GM12878 (cell line): ENCODE measurements at regions not wholly inside any gene's neighbourhood (a gene's known extent, or its start where the extent isn't known, plus 50 kb on each side); places are given as distances from the start of the nearest gene placed in this dataset.

Experiments
- ATAC-seq: fragments of 200-7000 bp; cut with Tn5 transposase; 3 replicates; pipeline ENCODE4 v1.9.1; 2020; ENCODE audit warnings: mild to moderate bottlenecking, moderate library complexity
- BruUV-seq: library from RNA; stranded (reverse); fragments of 400-500 nt; replicated peaks from 2 replicates; lab custom pipeline; 2021; lab: Mats Ljungman, UMichigan
- CTCF ChIA-PET: fragments of 300-600 bp; sonication (Branson Sonifier 250); formaldehyde crosslinking; extraction: SDS; loops from one replicate; lab custom pipeline; 2021; ENCODE audit warnings: inconsistent platforms; lab: Yijun Ruan, JAX
- POLR2A ChIA-PET: fragments of 350-600 bp; formaldehyde crosslinking; extraction: SDS; loops from one replicate; lab custom pipeline; 2021; ENCODE audit warnings: inconsistent platforms; lab: Charles Lee
- RAD21 ChIA-PET: fragments of 300-600 bp; sonication (Branson Sonifier 250); formaldehyde crosslinking; loops from one replicate; lab custom pipeline; 2023; ENCODE audit warnings: antibody characterized with exemption; ENCODE audit not compliant: unreplicated experiment; lab: Charles Lee
- SMC1A ChIA-PET: fragments of 300-600 bp; sonication (Branson Sonifier 250); formaldehyde crosslinking; loops from one replicate; lab custom pipeline; 2023; ENCODE audit not compliant: unreplicated experiment, uncharacterized antibody; lab: Charles Lee
- DNase-seq: peaks from one replicate; pipeline ENCODE4 v3.0.0-alpha.2; 2011; ENCODE audit warnings: low read depth, low spot score
- FAIRE-seq: peaks from 3 replicates; lab custom pipeline; 2011; peaks lifted over from hg19 to GRCh38; lab: Jason Lieb, UNC
- H2AFZ ChIP-seq: 2 replicates; pipeline ENCODE4 v1.6.0; 2011; ENCODE audit warnings: low read depth, low read length, control low read depth; ENCODE audit not compliant: control insufficient read depth
- H3K27ac ChIP-seq: 2 replicates; pipeline ENCODE4 v1.5.1; 2011; ENCODE audit warnings: control low read depth; ENCODE audit not compliant: control insufficient read depth, insufficient read depth
- H3K27me3 ChIP-seq, 2 experiments: replicated peaks in 1 of 2; 2 replicates each; pipeline versions ENCODE4 v1.6.0 to v1.6.1; 2011; ENCODE audit warnings: low read length in 1 of 2; ENCODE audit not compliant: control insufficient read depth in 2 of 2, insufficient read depth in 2 of 2
- H3K36me3 ChIP-seq, 2 experiments: 2 replicates each; pipeline ENCODE4 v1.5.1; 2011; ENCODE audit warnings: low read length in 1 of 2; ENCODE audit not compliant: control insufficient read depth in 2 of 2, insufficient read depth in 2 of 2
- H3K4me1 ChIP-seq: 2 replicates; pipeline ENCODE4 v1.6.1; 2011; ENCODE audit warnings: mild to moderate bottlenecking, low read length, moderate library complexity, mixed read lengths; ENCODE audit not compliant: control insufficient read depth, insufficient read depth
- H3K4me2 ChIP-seq: 2 replicates; pipeline ENCODE4 v1.6.0; 2011; ENCODE audit warnings: control low read depth; ENCODE audit not compliant: control insufficient read depth, insufficient read depth
- H3K4me3 ChIP-seq: fragments of 200-600 bp; sonication (generic); 2 replicates; pipeline ENCODE4 v1.5.1; 2016
- H3K79me2 ChIP-seq: 2 replicates; pipeline ENCODE4 v1.6.0; 2011; ENCODE audit warnings: low read length; ENCODE audit not compliant: control insufficient read depth, insufficient read depth
- H3K9ac ChIP-seq: 2 replicates; pipeline ENCODE4 v1.8.0; 2011; ENCODE audit warnings: low read length, control low read depth, mixed read lengths; ENCODE audit not compliant: control insufficient read depth, insufficient read depth
- H3K9me3 ChIP-seq: replicated peaks from 3 replicates; pipeline ENCODE4 v1.5.1; 2011; ENCODE audit warnings: mild to moderate bottlenecking, low read length; ENCODE audit not compliant: control insufficient read depth, insufficient read depth
- H4K20me1 ChIP-seq: 2 replicates; pipeline ENCODE4 v1.6.0; 2011; ENCODE audit not compliant: control insufficient read depth, insufficient read depth
- E2F8 ChIP-seq: fragments of 450-650 bp; IDR thresholded peaks from 2 replicates; pipeline ENCODE4 v1.6.1; 2018; ENCODE audit warnings: mild to moderate bottlenecking, low read depth, moderate library complexity; ENCODE audit not compliant: partially characterized antibody
- FOS ChIP-seq: IDR thresholded peaks from 3 replicates; pipeline ENCODE4 v1.6.1; 2011; ENCODE audit warnings: borderline replicate concordance; ENCODE audit not compliant: insufficient read length; ENCODE audit errors: extremely low read depth
- GABPA ChIP-seq: IDR thresholded peaks from 2 replicates; pipeline ENCODE4 v1.6.1; 2014; ENCODE audit warnings: antibody characterized with exemption, low read depth, mild to moderate bottlenecking, inconsistent platforms
- IRF4 ChIP-seq: IDR thresholded peaks from 2 replicates; pipeline ENCODE4 v1.6.1; 2011; ENCODE audit warnings: low read depth, low read length
- RBBP5 ChIP-seq: fragments of 200-600 bp; sonication (generic); conservative IDR thresholded peaks from 2 replicates; pipeline ENCODE4 v1.6.1; 2016
- ZNF384 ChIP-seq: IDR thresholded peaks from 2 replicates; pipeline ENCODE4 v1.6.1; 2012; ENCODE audit warnings: low read depth, mild to moderate bottlenecking, low read length, improper control_type of control experiment, borderline replicate concordance
- whole genome bisulfite sequencing: methylation state at CpG from one replicate; pipeline ENCODE4 v1.1.6; 2016; ENCODE audit warnings: low lambda C conversion rate; ENCODE audit not compliant: insufficient replicate concordance, insufficient coverage; ENCODE audit errors: missing lambda C conversion rate; 5-methylcytosine and 5-hydroxymethylcytosine counted together
- in situ Hi-C: fragments of 300-500 bp; cut with MboI; formaldehyde crosslinking; loops from 9 replicates; pipeline ENCODE4 v1.14.3; 2018; ENCODE audit warnings: mixed read lengths
- intact Hi-C: fragments of 100-400 bp; cut with micrococcal nuclease; formaldehyde crosslinking; loops from one replicate; pipeline ENCODE4 v1.14.2; 2022; ENCODE audit not compliant: unreplicated experiment
- TF ChIP-seq, protein P1 (sequence below): fragments of 450-650 bp; formaldehyde crosslinking; IDR thresholded peaks from 2 replicates; pipeline ENCODE4 v1.4.0; 2020; ENCODE audit warnings: mild to moderate bottlenecking, moderate library complexity

DNA sequence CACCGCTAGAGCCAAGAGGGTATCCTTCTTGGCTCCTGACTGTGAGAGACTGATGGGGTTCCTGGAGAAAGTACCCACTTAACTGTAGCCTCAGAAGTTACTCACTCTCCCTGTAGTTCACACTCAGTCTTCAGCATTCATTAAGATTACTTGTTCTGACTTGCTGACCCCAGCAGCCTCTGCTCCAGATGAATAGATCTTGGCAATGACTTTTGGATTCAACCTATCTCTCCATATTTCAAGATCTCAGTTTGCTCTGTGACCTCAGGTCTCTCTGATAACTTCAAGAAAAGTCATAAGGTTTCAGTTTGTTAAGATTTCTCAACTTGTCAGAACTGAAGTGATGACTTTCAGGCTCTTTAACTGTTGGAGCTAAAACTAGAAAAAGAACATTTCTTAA is 825.6 kb downstream of the PCDH7 start:
- TF ChIP-seq, protein P1, sequence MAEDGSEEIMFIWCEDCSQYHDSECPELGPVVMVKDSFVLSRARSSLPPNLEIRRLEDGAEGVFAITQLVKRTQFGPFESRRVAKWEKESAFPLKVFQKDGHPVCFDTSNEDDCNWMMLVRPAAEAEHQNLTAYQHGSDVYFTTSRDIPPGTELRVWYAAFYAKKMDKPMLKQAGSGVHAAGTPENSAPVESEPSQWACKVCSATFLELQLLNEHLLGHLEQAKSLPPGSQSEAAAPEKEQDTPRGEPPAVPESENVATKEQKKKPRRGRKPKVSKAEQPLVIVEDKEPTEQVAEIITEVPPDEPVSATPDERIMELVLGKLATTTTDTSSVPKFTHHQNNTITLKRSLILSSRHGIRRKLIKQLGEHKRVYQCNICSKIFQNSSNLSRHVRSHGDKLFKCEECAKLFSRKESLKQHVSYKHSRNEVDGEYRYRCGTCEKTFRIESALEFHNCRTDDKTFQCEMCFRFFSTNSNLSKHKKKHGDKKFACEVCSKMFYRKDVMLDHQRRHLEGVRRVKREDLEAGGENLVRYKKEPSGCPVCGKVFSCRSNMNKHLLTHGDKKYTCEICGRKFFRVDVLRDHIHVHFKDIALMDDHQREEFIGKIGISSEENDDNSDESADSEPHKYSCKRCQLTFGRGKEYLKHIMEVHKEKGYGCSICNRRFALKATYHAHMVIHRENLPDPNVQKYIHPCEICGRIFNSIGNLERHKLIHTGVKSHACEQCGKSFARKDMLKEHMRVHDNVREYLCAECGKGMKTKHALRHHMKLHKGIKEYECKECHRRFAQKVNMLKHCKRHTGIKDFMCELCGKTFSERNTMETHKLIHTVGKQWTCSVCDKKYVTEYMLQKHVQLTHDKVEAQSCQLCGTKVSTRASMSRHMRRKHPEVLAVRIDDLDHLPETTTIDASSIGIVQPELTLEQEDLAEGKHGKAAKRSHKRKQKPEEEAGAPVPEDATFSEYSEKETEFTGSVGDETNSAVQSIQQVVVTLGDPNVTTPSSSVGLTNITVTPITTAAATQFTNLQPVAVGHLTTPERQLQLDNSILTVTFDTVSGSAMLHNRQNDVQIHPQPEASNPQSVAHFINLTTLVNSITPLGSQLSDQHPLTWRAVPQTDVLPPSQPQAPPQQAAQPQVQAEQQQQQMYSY = no peak
- TF ChIP-seq E2F8 = no peak
- no peak for TF ChIP-seq ZNF384
- no peak for TF ChIP-seq IRF4
- no peak for TF ChIP-seq RBBP5
- TF ChIP-seq FOS = no peak
- TF ChIP-seq GABPA = no peak
- H3K36me3 ChIP-seq = no peaks in the 10 kb centered on the region
- no peaks in the 10 kb centered on the region for H3K9me3 ChIP-seq
- no peak overlapping the region for H3K4me2 ChIP-seq
- in situ Hi-C loops = no loop called here
- no peaks in the 10 kb centered on the region for H3K27me3 ChIP-seq
- no TSS peak for BruUV-seq
- ChIA-PET POLR2A (no interaction called here), SMC1A (interaction anchor here (0.5 kb wide), 1 partner anchor 69 kb away, joined by 3 read pairs; no protein-coding TSS in a partner anchor), RAD21 (no interaction called here), CTCF (no interaction called here)
- H3K79me2 ChIP-seq = no peaks in the 10 kb centered on the region
- no peaks in the 10 kb centered on the region for H3K4me1 ChIP-seq
- H2AFZ ChIP-seq = no peak overlapping the region
- no peak for DNase-seq
- no peak for FAIRE-seq
- 50% methylated on average over 1 of the region's 1 CpG for WGBS
- intact Hi-C loops = no loop called here
- no peaks in the 10 kb centered on the region for H4K20me1 ChIP-seq
- no peak for ATAC-seq
- H3K27ac ChIP-seq = no peak overlapping the region
- no peak overlapping the region for H3K9ac ChIP-seq
- no peak overlapping the region for H3K4me3 ChIP-seq
